ENCODE measurements at regions not wholly inside any gene's neighbourhood (a gene's known extent, or its start where the extent isn't known, plus 50 kb on each side); places are given as distances from the start of the nearest gene placed in this dataset.

DNA sequence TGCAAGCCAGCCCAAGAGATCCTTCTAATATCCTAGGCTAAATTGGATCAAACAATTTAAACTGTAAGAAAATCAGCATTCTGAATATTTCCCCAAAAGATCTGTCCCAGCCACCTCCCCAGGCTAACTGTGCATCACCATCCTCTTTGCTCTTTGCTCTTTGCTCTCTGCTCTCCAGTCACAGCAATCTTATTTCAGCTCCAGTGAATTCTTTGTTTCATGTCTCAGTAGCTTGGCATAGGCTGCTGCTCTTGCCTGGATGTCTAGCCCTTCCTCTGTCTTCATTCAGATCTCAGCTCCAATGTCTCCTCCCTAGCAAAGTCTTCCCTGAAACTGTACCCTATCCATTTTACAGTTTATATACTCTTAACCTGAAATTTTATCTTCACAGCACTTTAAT lies 399.8 kb upstream of the USP15 start:
- DNase-seq (ENCODE audit: low read depth, low spot score) (no peak), FAIRE-seq (no peak)
- no peak overlapping the region for H3K4me2 ChIP-seq (ENCODE audit: control insufficient read depth, extremely low read depth, insufficient read depth, low read depth, low read length)
- no peaks in the 10 kb centered on the region for H3K36me3 ChIP-seq (ENCODE audit: control insufficient read depth in 2 of 2, extremely low read depth in 1 of 2, insufficient read depth in 2 of 2, low read length in 2 of 2)
- no peaks in the 10 kb centered on the region for H3K4me1 ChIP-seq (ENCODE audit: control insufficient read depth, extremely low read depth, insufficient read depth, low read length)
- dilution Hi-C loops (cut with MboI; ENCODE audit: extremely low pct_ligation_motif_present, low sequenced_read_pairs): no loop called here
- H2AFZ ChIP-seq (ENCODE audit: control insufficient read depth, low read length): no peak overlapping the region
- H3K9me1 ChIP-seq (ENCODE audit: control insufficient read depth, extremely low read depth, insufficient read depth, low read length): no peaks in the 10 kb centered on the region
- H3K9me3 ChIP-seq (ENCODE audit: control insufficient read depth, low read depth, low read length): no peaks in the 10 kb centered on the region
- no peaks in the 10 kb centered on the region for H4K20me1 ChIP-seq (ENCODE audit: control insufficient read depth, extremely low read depth, insufficient read depth, low read length)
- H3K27me3 ChIP-seq (ENCODE audit: control insufficient read depth, extremely low read depth, insufficient read depth, low read length): no peaks in the 10 kb centered on the region
- H3K79me2 ChIP-seq (ENCODE audit: control insufficient read depth, insufficient read depth, low read length): no peaks in the 10 kb centered on the region
- H3K27ac ChIP-seq (ENCODE audit: control insufficient read depth, insufficient read depth, low read length): no peak overlapping the region
- TF ChIP-seq EZH2 (IDR thresholded peaks at IDR 0.05; ENCODE audit: low read length): no peak
- TF ChIP-seq, protein P1, sequence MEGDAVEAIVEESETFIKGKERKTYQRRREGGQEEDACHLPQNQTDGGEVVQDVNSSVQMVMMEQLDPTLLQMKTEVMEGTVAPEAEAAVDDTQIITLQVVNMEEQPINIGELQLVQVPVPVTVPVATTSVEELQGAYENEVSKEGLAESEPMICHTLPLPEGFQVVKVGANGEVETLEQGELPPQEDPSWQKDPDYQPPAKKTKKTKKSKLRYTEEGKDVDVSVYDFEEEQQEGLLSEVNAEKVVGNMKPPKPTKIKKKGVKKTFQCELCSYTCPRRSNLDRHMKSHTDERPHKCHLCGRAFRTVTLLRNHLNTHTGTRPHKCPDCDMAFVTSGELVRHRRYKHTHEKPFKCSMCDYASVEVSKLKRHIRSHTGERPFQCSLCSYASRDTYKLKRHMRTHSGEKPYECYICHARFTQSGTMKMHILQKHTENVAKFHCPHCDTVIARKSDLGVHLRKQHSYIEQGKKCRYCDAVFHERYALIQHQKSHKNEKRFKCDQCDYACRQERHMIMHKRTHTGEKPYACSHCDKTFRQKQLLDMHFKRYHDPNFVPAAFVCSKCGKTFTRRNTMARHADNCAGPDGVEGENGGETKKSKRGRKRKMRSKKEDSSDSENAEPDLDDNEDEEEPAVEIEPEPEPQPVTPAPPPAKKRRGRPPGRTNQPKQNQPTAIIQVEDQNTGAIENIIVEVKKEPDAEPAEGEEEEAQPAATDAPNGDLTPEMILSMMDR (optimal IDR thresholded peaks at IDR 0.05 in 1 of 3, IDR thresholded peaks at IDR 0.05 in 1 of 3, conservative IDR thresholded peaks at IDR 0.05 in 1 of 3; ENCODE audit: extremely low read depth in 1 of 3, insufficient read depth in 2 of 3, low read length in 3 of 3): no peak
- H3K9ac ChIP-seq (ENCODE audit: control insufficient read depth, extremely low read depth, insufficient read depth, low read length): no peak overlapping the region
- H3K4me3 ChIP-seq (ENCODE audit: control insufficient read depth in 2 of 3, extremely low read depth in 1 of 3, insufficient read depth in 2 of 3, low read depth in 1 of 3, low read length in 3 of 3): no peak overlapping the region

DNA sequence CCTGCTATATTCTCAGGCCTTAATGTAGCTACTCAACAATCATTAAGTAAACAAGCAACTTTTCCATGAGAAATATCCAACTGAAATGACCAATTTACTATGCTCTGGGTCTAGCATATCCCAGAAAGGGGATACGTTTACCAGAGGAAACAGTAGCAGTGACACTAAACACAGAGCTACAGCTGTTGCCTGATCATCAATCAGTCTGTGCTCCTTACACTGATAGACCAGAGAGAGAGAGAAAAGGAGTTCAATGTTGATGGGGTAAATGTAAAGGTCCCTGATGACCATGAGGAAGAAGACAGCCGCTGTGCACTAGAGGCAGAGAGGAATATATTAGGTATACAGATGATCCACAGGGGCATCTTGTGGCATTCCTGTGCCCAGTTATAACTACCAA lies 397.2 kb upstream of the USP15 start:
- Histone ChIP-seq H3K27ac (ENCODE audit: control insufficient read depth, insufficient read depth, low read length) (no peak overlapping the region), H3K4me3 (ENCODE audit: control insufficient read depth in 2 of 3, extremely low read depth in 1 of 3, insufficient read depth in 2 of 3, low read depth in 1 of 3, low read length in 3 of 3) (no peak overlapping the region), H3K4me2 (ENCODE audit: control insufficient read depth, extremely low read depth, insufficient read depth, low read depth, low read length) (no peak overlapping the region), H3K27me3 (ENCODE audit: control insufficient read depth, extremely low read depth, insufficient read depth, low read length) (no peaks in the 10 kb centered on the region), H3K9me3 (ENCODE audit: control insufficient read depth, low read depth, low read length) (no peaks in the 10 kb centered on the region), H3K36me3 (ENCODE audit: control insufficient read depth in 2 of 2, extremely low read depth in 1 of 2, insufficient read depth in 2 of 2, low read length in 2 of 2) (no peaks in the 10 kb centered on the region), H2AFZ (ENCODE audit: control insufficient read depth, low read length) (no peak overlapping the region), H3K9ac (ENCODE audit: control insufficient read depth, extremely low read depth, insufficient read depth, low read length) (no peak overlapping the region), H3K9me1 (ENCODE audit: control insufficient read depth, extremely low read depth, insufficient read depth, low read length) (no peaks in the 10 kb centered on the region), H4K20me1 (ENCODE audit: control insufficient read depth, extremely low read depth, insufficient read depth, low read length) (no peaks in the 10 kb centered on the region), H3K4me1 (ENCODE audit: control insufficient read depth, extremely low read depth, insufficient read depth, low read length) (no peaks in the 10 kb centered on the region), H3K79me2 (ENCODE audit: control insufficient read depth, insufficient read depth, low read length) (no peaks in the 10 kb centered on the region)
- dilution Hi-C loops (cut with MboI; ENCODE audit: extremely low pct_ligation_motif_present, low sequenced_read_pairs): no loop called here
- DNase-seq (ENCODE audit: low read depth, low spot score) (no peak), FAIRE-seq (no peak)
- TF ChIP-seq, protein P1 (optimal IDR thresholded peaks at IDR 0.05 in 1 of 3, IDR thresholded peaks at IDR 0.05 in 1 of 3, conservative IDR thresholded peaks at IDR 0.05 in 1 of 3; ENCODE audit: extremely low read depth in 1 of 3, insufficient read depth in 2 of 3, low read length in 3 of 3): no peak
- no peak for TF ChIP-seq EZH2 (IDR thresholded peaks at IDR 0.05; ENCODE audit: low read length)
